SK-N-SH (cell line): ENCODE measurements at regions not wholly inside any gene's neighbourhood (a gene's known extent, or its start where the extent isn't known, plus 50 kb on each side); places are given as distances from the start of the nearest gene placed in this dataset.

Source experiments
- CTCF ChIA-PET: fragments of 300-600, 350-600 bp; formaldehyde crosslinking; extraction: SDS; loops from one replicate; lab custom pipeline; 2021; lab: Yijun Ruan, JAX
- POLR2A ChIA-PET: fragments of 350-600 bp; sonication (Branson Sonifier 250); formaldehyde crosslinking; extraction: SDS; loops from one replicate; lab custom pipeline; 2020; ENCODE audit warnings: antibody characterized with exemption, inconsistent platforms; lab: Yijun Ruan, JAX
- DNase-seq: peaks from one replicate; pipeline ENCODE4 v3.0.0; 2012
- H2AFZ ChIP-seq: fragments of 200-600 bp; sonication (generic); 2 replicates; pipeline ENCODE4 v1.8.1; 2016; ENCODE audit warnings: antibody characterized with exemption, mild to moderate bottlenecking, low read depth
- H3F3A ChIP-seq: fragments of 200-600 bp; sonication (generic); replicated peaks from 2 replicates; pipeline ENCODE3; 2016; ENCODE audit warnings: antibody characterized with exemption, mild to moderate bottlenecking; ENCODE audit not compliant: insufficient read depth
- H3K27ac ChIP-seq, 2 experiments: fragments of 200-500 bp in 1 of 2; fragments of 200-600 bp in 1 of 2; sonication (Bioruptor generic) in 1 of 2; sonication (generic), shearing (Covaris generic) in 1 of 2; 2 replicates each; pipeline versions ENCODE4 v1.5.1 to v1.6.1; 2014 to 2016; ENCODE audit warnings: low read depth in 2 of 2, inconsistent platforms in 1 of 2, low read length in 1 of 2, mild to moderate bottlenecking in 1 of 2, mixed read lengths in 1 of 2
- H3K27me3 ChIP-seq: fragments of 200-600 bp; sonication (generic), shearing (Covaris generic); 2 replicates; pipeline ENCODE4 v1.6.1; 2016; ENCODE audit warnings: mixed run types; ENCODE audit not compliant: insufficient read depth
- H3K36me3 ChIP-seq, 2 experiments: fragments of 200-500 bp in 1 of 2; fragments of 200-600 bp in 1 of 2; sonication (Bioruptor generic) in 1 of 2; sonication (generic) in 1 of 2; replicated peaks in 1 of 2; 2 replicates each; pipeline versions ENCODE3 to v1.5.1; 2014 to 2016; ENCODE audit warnings: low read length in 1 of 2, mild to moderate bottlenecking in 1 of 2; ENCODE audit not compliant: insufficient read depth in 2 of 2, control insufficient read depth in 1 of 2
- H3K4me1 ChIP-seq, 2 experiments: fragments of 200-500 bp in 1 of 2; fragments of 200-600 bp in 1 of 2; sonication (Bioruptor generic) in 1 of 2; sonication (generic), shearing (Covaris generic) in 1 of 2; 2 replicates each; pipeline versions ENCODE4 v1.5.1 to v1.6.1; 2014 to 2016; ENCODE audit warnings: low read depth in 1 of 2, low read length in 1 of 2, mixed run types in 1 of 2; ENCODE audit not compliant: insufficient read depth in 2 of 2, control insufficient read depth in 1 of 2
- H3K4me2 ChIP-seq: fragments of 200-600 bp; sonication (generic), shearing (Covaris generic); 2 replicates; pipeline ENCODE4 v1.6.1; 2017; ENCODE audit warnings: mixed run types
- H3K4me3 ChIP-seq, 2 experiments: fragments of 200-500 bp in 1 of 2; fragments of 200-600 bp in 1 of 2; sonication (Bioruptor generic) in 1 of 2; sonication (generic), shearing (Covaris generic) in 1 of 2; 2 replicates each; pipeline versions ENCODE4 v1.5.1 to v1.8.1; 2014 to 2016; ENCODE audit warnings: low read depth in 2 of 2, inconsistent platforms in 1 of 2, low read length in 1 of 2, mild to moderate bottlenecking in 1 of 2, mixed read lengths in 1 of 2, moderate library complexity in 1 of 2
- H3K79me2 ChIP-seq: fragments of 200-600 bp; sonication (generic); 2 replicates; pipeline ENCODE4 v1.8.1; 2017; ENCODE audit warnings: mild to moderate bottlenecking; ENCODE audit not compliant: insufficient read depth
- H3K9ac ChIP-seq: fragments of 200-600 bp; sonication (generic); 2 replicates; pipeline ENCODE4 v1.6.1; 2017; ENCODE audit warnings: mixed run types
- H3K9me2 ChIP-seq: fragments of 200-600 bp; sonication (generic); 2 replicates; pipeline ENCODE4 v1.6.1; 2017; ENCODE audit warnings: mixed run types
- H3K9me3 ChIP-seq: fragments of 200-600 bp; sonication (generic); 2 replicates; pipeline ENCODE4 v1.6.1; 2017; ENCODE audit warnings: mixed run types, mild to moderate bottlenecking, moderate library complexity
- H4K20me1 ChIP-seq: fragments of 200-600 bp; sonication (generic); 2 replicates; pipeline ENCODE4 v1.6.1; 2017; ENCODE audit warnings: mild to moderate bottlenecking, mixed run types; ENCODE audit not compliant: insufficient read depth
- EP300 ChIP-seq, 2 experiments: IDR thresholded peaks; 2 replicates each; pipeline versions ENCODE4 v1.4.0 to v1.6.1; 2012; ENCODE audit warnings: borderline replicate concordance in 1 of 2, low read depth in 1 of 2, low read length in 1 of 2
- FOXM1 ChIP-seq: IDR thresholded peaks from 2 replicates; pipeline ENCODE4 v1.4.0; 2012; ENCODE audit warnings: low read depth, mild to moderate bottlenecking
- GABPA ChIP-seq: IDR thresholded peaks from 2 replicates; pipeline ENCODE4 v1.4.0; 2012; ENCODE audit warnings: low read depth, mild to moderate bottlenecking
- GATA2 ChIP-seq: sonication (generic); formaldehyde crosslinking; IDR thresholded peaks from 2 replicates; pipeline ENCODE4 v1.5.0; 2020; ENCODE audit warnings: mild to moderate bottlenecking, missing genetic modification reagents
- JUND ChIP-seq: IDR thresholded peaks from 2 replicates; pipeline ENCODE4 v1.4.0; 2012
- PBX3 ChIP-seq: IDR thresholded peaks from 2 replicates; pipeline ENCODE4; 2012
- RAD21 ChIP-seq: IDR thresholded peaks from 2 replicates; pipeline ENCODE4 v1.6.1; 2012; ENCODE audit warnings: mild to moderate bottlenecking, low read length
- REST ChIP-seq: IDR thresholded peaks from 2 replicates; pipeline ENCODE4 v1.6.1; 2012; ENCODE audit warnings: mild to moderate bottlenecking, low read depth, low read length, moderate library complexity
- RFX5 ChIP-seq: IDR thresholded peaks from 2 replicates; pipeline ENCODE4 v1.6.1; 2012; ENCODE audit warnings: mild to moderate bottlenecking, improper control_type of control experiment, low read length
- SMC3 ChIP-seq: IDR thresholded peaks from 2 replicates; pipeline ENCODE4 v1.6.1; 2012; ENCODE audit warnings: low read depth, low read length, improper control_type of control experiment
- TAF1 ChIP-seq: IDR thresholded peaks from 2 replicates; pipeline ENCODE4 v1.6.1; 2012; ENCODE audit warnings: low read depth, mild to moderate bottlenecking, low read length, moderate library complexity, borderline replicate concordance
- USF1 ChIP-seq: IDR thresholded peaks from 2 replicates; pipeline ENCODE4 v1.4.0; 2012; ENCODE audit warnings: low read depth, borderline replicate concordance
- USF2 ChIP-seq: fragments of 150-350 bp; IDR thresholded peaks from 2 replicates; pipeline ENCODE4 v1.6.1; 2017; ENCODE audit warnings: antibody characterized with exemption, low read length, low read depth, borderline replicate concordance
- ZBTB33 ChIP-seq: IDR thresholded peaks from 2 replicates; pipeline ENCODE4 v1.4.0; 2012; ENCODE audit warnings: low read depth, borderline replicate concordance
- WGBS: methylation state at CpG from one replicate; pipeline ENCODE4 v1.1.6; 2017; ENCODE audit warnings: low lambda C conversion rate; 5-methylcytosine and 5-hydroxymethylcytosine counted together

GRCh38 chr17:71535321-71535720, 585.5 kb upstream of the SOX9 start:
- Histone ChIP-seq H3K79me2 (no peaks in the 10 kb centered on the region), H3K9me3 (no peaks in the 10 kb centered on the region), H4K20me1 (no peaks in the 10 kb centered on the region), H3K36me3 (no peaks in the 10 kb centered on the region), H3K9ac (no peak overlapping the region), H3F3A (no peaks in the 10 kb centered on the region), H3K4me2 (no peak overlapping the region), H3K27me3 (no peaks in the 10 kb centered on the region), H3K4me1 (no peaks in the 10 kb centered on the region), H3K9me2 (no peaks in the 10 kb centered on the region), H3K27ac (no peak overlapping the region), H2AFZ (no peak overlapping the region), H3K4me3 (no peak overlapping the region)
- 86% methylated on average over 3 of the region's 3 CpGs for WGBS
- CTCF ChIA-PET, result interaction anchor here (1.4 kb wide), 1 partner anchor 62 kb away, joined by 5 read pairs; no protein-coding TSS in a partner anchor
- POLR2A ChIA-PET, result no interaction called here
- DNase-seq, result no peak
- TF ChIP-seq FOXM1 (no peak), GABPA (no peak), USF2 (no peak)

GRCh38 chr17:71546419-71546818, 574.4 kb upstream of the SOX9 start:
- WGBS, result 64% methylated on average over 2 of the region's 2 CpGs
- Histone ChIP-seq H3K9me2 (no peaks in the 10 kb centered on the region), H3K27ac (no peak overlapping the region), H3K36me3 (no peaks in the 10 kb centered on the region), H3K27me3 (no peaks in the 10 kb centered on the region), H3K9ac (no peak overlapping the region), H3F3A (no peaks in the 10 kb centered on the region), H4K20me1 (no peaks in the 10 kb centered on the region), H3K4me2 (0 out of 2 replicates have a peak overlapping the region, but pooled peaks have one; percentile 27), H2AFZ (0 out of 2 replicates have a peak overlapping the region, but pooled peaks have one; percentile 30), H3K4me1 (peaks cover 0 to 16% of the 10 kb centered on the region in 2 experiments; a peak in 2 of 4 replicates), H3K4me3 (no peak overlapping the region), H3K79me2 (no peaks in the 10 kb centered on the region), H3K9me3 (no peaks in the 10 kb centered on the region)
- DNase-seq, result no peak
- POLR2A ChIA-PET, result no interaction called here
- TF ChIP-seq RAD21 (no peak), TAF1 (no peak), RFX5 (no peak), FOXM1 (no peak), PBX3 (no peak), ZBTB33 (no peak), GATA2 (CRISPR knock-in tag) (no peak), USF1 (no peak), SMC3 (no peak), EP300 (IDR thresholded peaks at IDR 0.05; ENCODE audit: borderline replicate concordance in 1 of 2, low read depth in 1 of 2, low read length in 1 of 2) (no peak), JUND (no peak), REST (no peak)
- CTCF ChIA-PET, result no interaction called here
